ENCODE measurements at regions not wholly inside any gene's neighbourhood (a gene's known extent, or its start where the extent isn't known, plus 50 kb on each side); places are given as distances from the start of the nearest gene placed in this dataset.
"Not testable (repeated sequence)": the region's sequence is repeated elsewhere in the genome, so short reads cannot be mapped to it uniquely, and the experiment has no call there.

- no peaks in the 10 kb centered on the region for H3K4me1 ChIP-seq (ENCODE audit: insufficient read depth, low read length)
- H3K27me3 ChIP-seq (ENCODE audit: control insufficient read depth in 1 of 2, insufficient read depth in 2 of 2, low read length in 2 of 2), result no peaks in the 10 kb centered on the region
- no peak overlapping the region for H3K4me3 ChIP-seq (ENCODE audit: low read depth in 1 of 2, low read length in 2 of 2)
- no peaks in the 10 kb centered on the region for H3K36me3 ChIP-seq (ENCODE audit: insufficient read depth, low read length)
- no peak overlapping the region for H3K27ac ChIP-seq (ENCODE audit: low read depth, low read length)
- no peaks in the 10 kb centered on the region for H3K9me3 ChIP-seq (ENCODE audit: low read length)
- H3K9ac ChIP-seq (ENCODE audit: low read length), result no peak overlapping the region
Measured at GRCh38 chr5:93359296-93359959, 221.6 kb downstream of the NR2F1-AS1 start.

DNA sequence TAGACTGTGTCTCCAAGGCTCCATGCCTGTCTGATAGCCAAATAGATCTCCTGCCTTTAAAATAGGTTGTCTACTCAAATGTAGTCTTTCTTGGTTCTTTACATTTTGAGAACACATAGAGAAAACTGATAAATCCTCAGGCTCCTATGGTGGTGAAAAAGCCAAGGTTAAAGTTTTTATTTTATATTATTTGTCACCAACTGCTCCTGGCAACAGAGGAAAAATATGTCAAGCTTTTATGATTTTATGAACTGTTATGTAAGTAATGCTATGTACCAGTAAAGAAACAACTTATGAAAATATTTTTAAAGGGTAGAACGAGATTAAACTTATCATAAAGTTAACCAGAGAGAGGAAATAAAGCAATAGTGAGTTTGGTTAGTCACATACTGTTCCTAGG, 222.8 kb downstream of the NR2F1-AS1 start:
- Histone ChIP-seq H3K27me3 (ENCODE audit: control insufficient read depth in 1 of 2, insufficient read depth in 2 of 2, low read length in 2 of 2) (no peaks in the 10 kb centered on the region), H3K27ac (ENCODE audit: low read depth, low read length) (no peak overlapping the region), H3K36me3 (ENCODE audit: insufficient read depth, low read length) (no peaks in the 10 kb centered on the region), H3K4me3 (ENCODE audit: low read depth in 1 of 2, low read length in 2 of 2) (no peak overlapping the region), H3K4me1 (ENCODE audit: insufficient read depth, low read length) (no peaks in the 10 kb centered on the region), H3K9me3 (ENCODE audit: low read length) (no peaks in the 10 kb centered on the region), H3K9ac (ENCODE audit: low read length) (no peak overlapping the region)

DNA sequence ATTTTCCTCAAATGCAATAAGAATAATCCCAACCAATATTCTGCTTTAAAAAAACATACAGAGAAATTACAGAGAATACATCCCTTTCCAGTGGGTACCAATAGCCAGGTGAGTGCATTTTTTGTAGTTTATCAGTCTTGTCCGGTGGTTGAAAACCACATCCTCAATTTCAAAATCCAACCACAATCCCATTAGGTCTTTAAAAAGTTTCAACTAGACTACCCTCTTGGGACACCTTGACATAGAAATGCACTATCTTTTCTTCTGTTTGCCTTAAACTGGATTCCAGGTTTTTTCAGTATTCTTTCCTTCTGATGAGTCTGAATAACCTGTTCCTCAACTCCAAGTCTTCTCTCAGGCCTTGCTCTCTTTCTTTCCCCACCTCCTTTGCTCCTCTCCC, 223.3 kb downstream of the NR2F1-AS1 start:
- Histone ChIP-seq H3K9ac (ENCODE audit: low read length) (no peak overlapping the region), H3K4me3 (ENCODE audit: low read depth in 1 of 2, low read length in 2 of 2) (no peak overlapping the region), H3K27ac (ENCODE audit: low read depth, low read length) (no peak overlapping the region), H3K36me3 (ENCODE audit: insufficient read depth, low read length) (no peaks in the 10 kb centered on the region), H3K4me1 (ENCODE audit: insufficient read depth, low read length) (no peaks in the 10 kb centered on the region), H3K27me3 (ENCODE audit: control insufficient read depth in 1 of 2, insufficient read depth in 2 of 2, low read length in 2 of 2) (no peaks in the 10 kb centered on the region), H3K9me3 (ENCODE audit: low read length) (no peaks in the 10 kb centered on the region)

DNA sequence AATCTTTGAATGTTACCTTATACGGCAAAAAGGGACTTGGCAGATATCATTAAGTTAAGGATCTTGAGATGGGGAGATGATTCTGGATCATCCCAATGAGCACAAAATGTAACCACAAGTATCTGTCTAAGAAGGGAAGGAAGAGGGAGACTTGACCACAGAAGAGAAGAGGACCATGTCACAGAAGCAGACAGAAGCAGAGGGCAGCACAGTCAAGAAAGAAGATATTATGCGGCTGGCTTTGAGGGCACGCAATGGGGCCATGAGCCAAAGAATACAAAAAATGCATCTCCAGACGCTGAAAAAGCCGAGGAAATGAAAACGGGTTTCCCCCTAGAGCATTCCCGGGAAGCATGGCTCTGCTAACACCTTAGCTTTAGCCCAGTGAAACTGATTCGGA, 225.3 kb downstream of the NR2F1-AS1 start:
- Histone ChIP-seq H3K9ac (ENCODE audit: low read length) (no peak overlapping the region), H3K27ac (ENCODE audit: low read depth, low read length) (no peak overlapping the region), H3K27me3 (ENCODE audit: control insufficient read depth in 1 of 2, insufficient read depth in 2 of 2, low read length in 2 of 2) (no peaks in the 10 kb centered on the region), H3K4me1 (ENCODE audit: insufficient read depth, low read length) (no peaks in the 10 kb centered on the region), H3K36me3 (ENCODE audit: insufficient read depth, low read length) (no peaks in the 10 kb centered on the region), H3K9me3 (ENCODE audit: low read length) (no peaks in the 10 kb centered on the region), H3K4me3 (ENCODE audit: low read depth in 1 of 2, low read length in 2 of 2) (no peak overlapping the region)

DNA sequence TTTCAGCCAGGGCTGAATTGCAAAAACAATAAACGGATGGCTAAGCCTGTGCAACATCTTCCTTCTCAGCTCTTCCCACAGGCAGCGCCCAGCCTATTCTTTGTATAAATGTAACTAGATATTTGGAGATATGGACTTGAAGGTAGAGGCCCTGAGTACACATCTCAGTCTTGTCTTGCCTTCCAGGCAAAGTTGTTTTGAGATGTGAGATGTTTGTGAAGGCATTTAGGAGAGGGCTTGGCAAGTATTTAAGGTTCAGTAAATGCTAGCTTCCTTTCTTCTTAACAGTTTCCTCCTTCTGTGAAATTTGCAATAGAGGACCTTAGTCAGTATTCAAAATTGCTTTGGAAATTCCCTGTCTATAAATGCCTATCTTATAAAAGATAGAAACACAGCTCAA, 228.8 kb downstream of the NR2F1-AS1 start:
- Histone ChIP-seq H3K4me3 (ENCODE audit: low read depth in 1 of 2, low read length in 2 of 2) (no peak overlapping the region), H3K27me3 (ENCODE audit: control insufficient read depth in 1 of 2, insufficient read depth in 2 of 2, low read length in 2 of 2) (no peaks in the 10 kb centered on the region), H3K36me3 (ENCODE audit: insufficient read depth, low read length) (no peaks in the 10 kb centered on the region), H3K9ac (ENCODE audit: low read length) (no peak overlapping the region), H3K4me1 (ENCODE audit: insufficient read depth, low read length) (no peaks in the 10 kb centered on the region), H3K27ac (ENCODE audit: low read depth, low read length) (no peak overlapping the region), H3K9me3 (ENCODE audit: low read length) (no peaks in the 10 kb centered on the region)

DNA sequence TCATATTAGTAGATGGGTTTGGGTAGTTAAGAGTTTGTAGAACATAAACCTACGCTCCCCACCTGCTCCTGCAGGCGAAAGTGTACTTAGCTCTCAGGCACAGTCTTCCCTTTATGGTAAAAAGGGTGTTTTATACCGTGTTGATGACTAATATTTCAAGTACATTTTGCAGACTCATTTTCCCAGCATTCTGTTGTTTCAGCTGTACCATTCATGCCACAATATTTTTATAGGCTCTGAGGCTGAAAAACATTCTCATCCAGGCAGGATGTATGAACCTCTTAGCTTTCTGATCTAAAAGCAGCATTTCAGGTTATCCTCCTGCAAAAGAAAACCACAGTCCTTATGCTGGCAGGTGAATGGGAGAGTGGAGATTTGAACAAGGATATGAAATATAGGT, 231.4 kb downstream of the NR2F1-AS1 start:
- no peaks in the 10 kb centered on the region for H3K4me1 ChIP-seq (ENCODE audit: insufficient read depth, low read length)
- no peaks in the 10 kb centered on the region for H3K27me3 ChIP-seq (ENCODE audit: control insufficient read depth in 1 of 2, insufficient read depth in 2 of 2, low read length in 2 of 2)
- no peak overlapping the region for H3K9ac ChIP-seq (ENCODE audit: low read length)
- H3K27ac ChIP-seq (ENCODE audit: low read depth, low read length), result no peak overlapping the region
- H3K9me3 ChIP-seq (ENCODE audit: low read length), result no peaks in the 10 kb centered on the region
- no peaks in the 10 kb centered on the region for H3K36me3 ChIP-seq (ENCODE audit: insufficient read depth, low read length)
- no peak overlapping the region for H3K4me3 ChIP-seq (ENCODE audit: low read depth in 1 of 2, low read length in 2 of 2)

DNA sequence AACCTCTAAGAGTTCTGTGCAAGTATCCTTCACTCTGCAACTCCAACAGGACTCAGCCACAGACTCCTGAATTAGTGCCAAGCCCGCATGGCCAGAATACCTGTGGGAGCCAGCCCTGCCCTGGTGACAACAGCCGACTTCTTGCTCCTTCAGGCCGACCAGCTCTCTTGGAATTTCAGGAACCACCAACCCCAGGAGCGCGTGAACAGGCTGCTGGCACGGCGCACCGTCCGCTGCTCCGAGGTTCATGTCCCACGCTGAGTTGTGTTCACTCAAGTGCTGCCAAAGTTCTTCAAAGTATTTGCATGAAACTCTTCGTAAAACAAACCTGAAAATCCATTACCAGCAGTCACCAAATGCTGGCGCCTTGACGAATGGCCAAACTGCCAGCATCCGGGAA, 232.8 kb downstream of the NR2F1-AS1 start:
- no peak overlapping the region for H3K9ac ChIP-seq (ENCODE audit: low read length)
- no peaks in the 10 kb centered on the region for H3K9me3 ChIP-seq (ENCODE audit: low read length)
- no peak overlapping the region for H3K27ac ChIP-seq (ENCODE audit: low read depth, low read length)
- H3K36me3 ChIP-seq (ENCODE audit: insufficient read depth, low read length), result no peaks in the 10 kb centered on the region
- H3K27me3 ChIP-seq (ENCODE audit: control insufficient read depth in 1 of 2, insufficient read depth in 2 of 2, low read length in 2 of 2), result no peaks in the 10 kb centered on the region
- H3K4me1 ChIP-seq (ENCODE audit: insufficient read depth, low read length), result no peaks in the 10 kb centered on the region
- no peak overlapping the region for H3K4me3 ChIP-seq (ENCODE audit: low read depth in 1 of 2, low read length in 2 of 2)

DNA sequence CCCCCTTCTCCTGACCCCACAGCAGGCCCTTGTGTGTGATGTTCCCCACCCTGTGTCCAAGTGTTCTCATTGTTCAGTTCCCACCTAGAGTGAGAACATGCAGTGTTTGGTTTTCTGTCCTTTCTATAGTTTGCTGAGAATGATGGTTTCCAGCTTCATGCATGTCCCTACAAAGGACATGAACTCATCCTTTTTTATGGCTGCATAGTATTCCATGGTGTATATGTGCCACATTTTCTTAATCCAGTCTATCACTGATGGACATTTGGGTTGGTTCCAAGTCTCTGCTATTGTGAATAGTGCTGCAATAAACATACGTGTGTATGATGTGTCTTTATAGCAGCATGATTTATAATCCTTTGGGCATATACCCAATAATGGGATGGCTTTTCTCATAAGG, 234.2 kb downstream of the NR2F1-AS1 start:
- not testable (repeated sequence) for H3K4me3 ChIP-seq (ENCODE audit: low read depth in 1 of 2, low read length in 2 of 2); H3K9ac ChIP-seq (ENCODE audit: low read length); H3K36me3 ChIP-seq (ENCODE audit: insufficient read depth, low read length); H3K27ac ChIP-seq (ENCODE audit: low read depth, low read length); H3K9me3 ChIP-seq (ENCODE audit: low read length); H3K27me3 ChIP-seq (ENCODE audit: control insufficient read depth in 1 of 2, insufficient read depth in 2 of 2, low read length in 2 of 2); H3K4me1 ChIP-seq (ENCODE audit: insufficient read depth, low read length)

GRCh38 chr5:93346301-93346700, 234.7 kb downstream of the NR2F1-AS1 start:
- no peak overlapping the region for H3K9ac ChIP-seq (ENCODE audit: low read length)
- H3K27ac ChIP-seq (ENCODE audit: low read depth, low read length), result no peak overlapping the region
- H3K36me3 ChIP-seq (ENCODE audit: insufficient read depth, low read length), result no peaks in the 10 kb centered on the region
- no peaks in the 10 kb centered on the region for H3K4me1 ChIP-seq (ENCODE audit: insufficient read depth, low read length)
- no peaks in the 10 kb centered on the region for H3K27me3 ChIP-seq (ENCODE audit: control insufficient read depth in 1 of 2, insufficient read depth in 2 of 2, low read length in 2 of 2)
- no peaks in the 10 kb centered on the region for H3K9me3 ChIP-seq (ENCODE audit: low read length)
- H3K4me3 ChIP-seq (ENCODE audit: low read depth in 1 of 2, low read length in 2 of 2), result no peak overlapping the region

DNA sequence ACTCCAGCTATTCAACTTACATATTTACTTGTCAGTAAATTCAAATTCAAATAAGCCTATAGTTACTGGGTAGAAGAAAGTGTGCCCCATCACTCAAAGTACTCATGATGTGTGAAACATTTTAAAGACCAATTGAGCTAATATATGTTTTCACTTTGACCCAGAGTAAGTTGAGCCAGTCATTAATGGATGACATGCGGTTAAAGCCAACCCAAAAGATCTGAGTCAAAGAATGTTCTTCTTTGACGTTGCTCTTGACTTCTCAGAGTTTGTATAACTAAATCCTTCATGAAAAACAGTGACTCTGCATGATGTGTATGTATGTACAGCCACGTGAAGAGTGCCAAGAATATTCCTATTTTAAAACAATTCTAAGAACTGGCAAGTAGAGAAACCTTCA, 237.4 kb downstream of the NR2F1-AS1 start:
- Histone ChIP-seq H3K9me3 (ENCODE audit: low read length) (no peaks in the 10 kb centered on the region), H3K27ac (ENCODE audit: low read depth, low read length) (no peak overlapping the region), H3K36me3 (ENCODE audit: insufficient read depth, low read length) (no peaks in the 10 kb centered on the region), H3K27me3 (ENCODE audit: control insufficient read depth in 1 of 2, insufficient read depth in 2 of 2, low read length in 2 of 2) (no peaks in the 10 kb centered on the region), H3K4me3 (ENCODE audit: low read depth in 1 of 2, low read length in 2 of 2) (no peak overlapping the region), H3K9ac (ENCODE audit: low read length) (no peak overlapping the region), H3K4me1 (ENCODE audit: insufficient read depth, low read length) (no peaks in the 10 kb centered on the region)

GRCh38 chr5:93342563-93343061, 238.4 kb downstream of the NR2F1-AS1 start:
- Histone ChIP-seq H3K4me3 (ENCODE audit: low read depth in 1 of 2, low read length in 2 of 2) (no peak overlapping the region), H3K27me3 (ENCODE audit: control insufficient read depth in 1 of 2, insufficient read depth in 2 of 2, low read length in 2 of 2) (no peaks in the 10 kb centered on the region), H3K4me1 (ENCODE audit: insufficient read depth, low read length) (no peaks in the 10 kb centered on the region), H3K9ac (ENCODE audit: low read length) (no peak overlapping the region), H3K36me3 (ENCODE audit: insufficient read depth, low read length) (no peaks in the 10 kb centered on the region), H3K27ac (ENCODE audit: low read depth, low read length) (no peak overlapping the region), H3K9me3 (ENCODE audit: low read length) (no peaks in the 10 kb centered on the region)

- H3K9ac ChIP-seq (ENCODE audit: low read length), result no peak overlapping the region
- no peaks in the 10 kb centered on the region for H3K9me3 ChIP-seq (ENCODE audit: low read length)
- no peaks in the 10 kb centered on the region for H3K27me3 ChIP-seq (ENCODE audit: control insufficient read depth in 1 of 2, insufficient read depth in 2 of 2, low read length in 2 of 2)
- H3K4me1 ChIP-seq (ENCODE audit: insufficient read depth, low read length), result no peaks in the 10 kb centered on the region
- no peak overlapping the region for H3K4me3 ChIP-seq (ENCODE audit: low read depth in 1 of 2, low read length in 2 of 2)
- H3K36me3 ChIP-seq (ENCODE audit: insufficient read depth, low read length), result no peaks in the 10 kb centered on the region
- no peak overlapping the region for H3K27ac ChIP-seq (ENCODE audit: low read depth, low read length)
Measured at GRCh38 chr5:93340881-93341280, 240.1 kb downstream of the NR2F1-AS1 start.

Measured in muscle layer of colon (tissue), 2 donors.